ENCODE measurements at regions not wholly inside any gene's neighbourhood (a gene's known extent, or its start where the extent isn't known, plus 50 kb on each side); places are given as distances from the start of the nearest gene placed in this dataset.

GRCh38 chr16:66135838-66136237 is 230.7 kb upstream of the CDH5 start:
- no peak for TF ChIP-seq GATA2 (IDR thresholded peaks at IDR 0.05; ENCODE audit: low read depth, low read length)
- no peak for TF ChIP-seq GATA3 (IDR thresholded peaks at IDR 0.05; ENCODE audit: low read depth, low read length)
